HFFc6 (cell line): ENCODE measurements at regions not wholly inside any gene's neighbourhood (a gene's known extent, or its start where the extent isn't known, plus 50 kb on each side); places are given as distances from the start of the nearest gene placed in this dataset.
"Not testable (repeated sequence)": the region's sequence is repeated elsewhere in the genome, so short reads cannot be mapped to it uniquely, and the experiment has no call there.

Experiments used
- DNase-seq: peaks from one replicate; pipeline ENCODE4 v3.0.0-alpha.2; 2018
- H3K27ac Mint-ChIP-seq: 2 replicates; pipeline ENCODE4 v1.8.0; 2020; ENCODE audit warnings: mild to moderate bottlenecking, mixed read lengths
- H3K27me3 Mint-ChIP-seq: 2 replicates; pipeline ENCODE4 v1.8.0; 2021; ENCODE audit warnings: mild to moderate bottlenecking, moderate library complexity, mixed read lengths; ENCODE audit not compliant: insufficient read depth
- H3K36me3 Mint-ChIP-seq: 2 replicates; pipeline ENCODE4 v1.8.0; 2021; ENCODE audit warnings: low read depth, mixed read lengths
- H3K4me1 Mint-ChIP-seq: 2 replicates; pipeline ENCODE4 v1.8.0; 2020; ENCODE audit warnings: low read depth, mixed read lengths
- H3K4me3 Mint-ChIP-seq: 2 replicates; pipeline ENCODE4 v1.8.0; 2020; ENCODE audit warnings: mild to moderate bottlenecking, moderate library complexity, mixed read lengths
- H3K9me3 Mint-ChIP-seq: 2 replicates; pipeline ENCODE4 v1.8.0; 2020; ENCODE audit warnings: mild to moderate bottlenecking, mixed read lengths
- TF ChIP-seq, protein P1 (sequence below): fragments of 200-600 bp; sonication (generic); IDR thresholded peaks from 2 replicates; pipeline ENCODE4 v1.5.0; 2021; ENCODE audit warnings: antibody characterized with exemption, mild to moderate bottlenecking

DNA sequence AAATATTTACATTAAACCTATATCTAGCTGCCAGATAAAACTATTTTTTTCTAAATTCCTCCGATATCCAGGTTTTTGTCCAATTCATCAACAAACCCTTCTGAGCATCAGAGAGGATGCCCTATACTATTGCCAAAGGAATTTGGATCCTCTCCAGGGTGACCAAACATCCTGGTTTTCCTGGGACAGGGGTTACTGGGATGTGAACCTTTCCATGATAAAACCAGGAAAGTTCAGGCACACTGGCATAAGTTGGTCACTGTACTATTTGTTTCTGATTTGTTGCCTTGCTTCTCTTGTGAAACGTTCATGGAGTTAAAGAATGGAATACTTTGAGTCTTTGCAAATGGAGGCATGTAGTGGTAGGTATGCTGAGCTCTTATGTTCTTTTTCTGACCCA, 63.5 kb downstream of the TLNRD1 start:
- Mint-ChIP-seq H3K36me3 (no peaks in the 10 kb centered on the region), H3K4me1 (peaks cover 12% of the 10 kb centered on the region), H3K27ac (no peak overlapping the region), H3K27me3 (no peaks in the 10 kb centered on the region), H3K9me3 (no peaks in the 10 kb centered on the region), H3K4me3 (no peak overlapping the region)
- DNase-seq = no peak
- TF ChIP-seq, protein P1, sequence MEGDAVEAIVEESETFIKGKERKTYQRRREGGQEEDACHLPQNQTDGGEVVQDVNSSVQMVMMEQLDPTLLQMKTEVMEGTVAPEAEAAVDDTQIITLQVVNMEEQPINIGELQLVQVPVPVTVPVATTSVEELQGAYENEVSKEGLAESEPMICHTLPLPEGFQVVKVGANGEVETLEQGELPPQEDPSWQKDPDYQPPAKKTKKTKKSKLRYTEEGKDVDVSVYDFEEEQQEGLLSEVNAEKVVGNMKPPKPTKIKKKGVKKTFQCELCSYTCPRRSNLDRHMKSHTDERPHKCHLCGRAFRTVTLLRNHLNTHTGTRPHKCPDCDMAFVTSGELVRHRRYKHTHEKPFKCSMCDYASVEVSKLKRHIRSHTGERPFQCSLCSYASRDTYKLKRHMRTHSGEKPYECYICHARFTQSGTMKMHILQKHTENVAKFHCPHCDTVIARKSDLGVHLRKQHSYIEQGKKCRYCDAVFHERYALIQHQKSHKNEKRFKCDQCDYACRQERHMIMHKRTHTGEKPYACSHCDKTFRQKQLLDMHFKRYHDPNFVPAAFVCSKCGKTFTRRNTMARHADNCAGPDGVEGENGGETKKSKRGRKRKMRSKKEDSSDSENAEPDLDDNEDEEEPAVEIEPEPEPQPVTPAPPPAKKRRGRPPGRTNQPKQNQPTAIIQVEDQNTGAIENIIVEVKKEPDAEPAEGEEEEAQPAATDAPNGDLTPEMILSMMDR = no peak

GRCh38 chr15:81067567-81067966, 66.5 kb upstream of the CFAP161 start:
- not testable (repeated sequence) for H3K27ac Mint-ChIP-seq, H3K9me3 Mint-ChIP-seq

DNA sequence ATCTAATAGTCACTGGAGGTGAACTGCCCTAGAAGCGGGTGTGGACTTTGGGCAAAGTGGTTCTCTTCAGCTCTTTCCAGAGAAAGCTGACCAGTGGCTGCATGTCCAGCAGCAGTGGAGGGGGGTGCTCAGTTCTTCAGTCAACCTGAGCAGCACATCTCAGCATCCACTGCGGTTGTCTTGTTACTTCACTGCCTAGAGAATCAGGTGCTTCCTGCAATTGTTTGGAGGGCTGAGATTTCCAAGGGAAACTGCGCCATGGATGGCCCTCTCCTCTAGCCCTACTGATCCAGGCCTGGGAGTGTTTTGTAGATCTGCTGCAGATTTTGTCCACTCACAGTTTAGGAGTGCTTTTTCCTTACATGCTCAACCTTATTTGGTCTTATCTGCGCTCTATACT, 65.6 kb upstream of the CFAP161 start:
- Mint-ChIP-seq H3K27me3 (no peaks in the 10 kb centered on the region; the same call in 1 of the 2 replicates), H3K9me3 (no peaks in the 10 kb centered on the region), H3K4me3 (no peak overlapping the region), H3K36me3 (no peaks in the 10 kb centered on the region), H3K27ac (no peak overlapping the region), H3K4me1 (peaks cover 17% of the 10 kb centered on the region)
- no peak for DNase-seq
- TF ChIP-seq, protein P1 = no peak

More at GRCh38 chr15:81067567-81067966, 66.5 kb upstream of the CFAP161 start:
- DNase-seq, H3K36me3 Mint-ChIP-seq, H3K27me3 Mint-ChIP-seq, H3K4me3 Mint-ChIP-seq: not testable (repeated sequence)
- H3K4me1 Mint-ChIP-seq = peaks cover 17% of the 10 kb centered on the region

DNA sequence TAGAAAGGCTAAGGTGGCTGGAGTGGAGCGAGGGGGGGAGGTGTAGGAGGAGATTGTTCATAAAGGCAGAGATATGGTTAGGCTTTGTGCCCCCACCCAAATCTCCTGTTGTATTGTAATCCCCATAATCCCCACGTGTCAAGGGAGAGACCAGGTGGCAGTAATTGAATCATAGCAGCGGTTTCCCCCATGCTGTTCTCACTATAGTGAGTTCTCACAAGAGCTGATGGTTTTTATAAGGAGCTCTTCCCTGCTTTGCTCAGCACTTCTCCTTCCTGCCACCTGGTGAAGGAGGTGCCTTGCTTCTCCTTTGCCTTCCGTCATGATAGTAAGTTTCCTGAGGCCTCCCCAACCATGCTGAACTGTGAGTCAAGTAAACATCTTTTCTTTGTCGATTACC, 64.7 kb upstream of the CFAP161 start:
- Mint-ChIP-seq H3K27me3 (peaks cover under 1% of the 10 kb centered on the region), H3K27ac (no peak overlapping the region)
- TF ChIP-seq, protein P1 = no peak

GRCh38 chr15:81069909-81070308, 64.2 kb upstream of the CFAP161 start:
- no peaks in the 10 kb centered on the region for H3K9me3 Mint-ChIP-seq
- no peaks in the 10 kb centered on the region for H3K36me3 Mint-ChIP-seq
- TF ChIP-seq, protein P1 = no peak; the same call in 1 of the 2 replicates
- H3K27ac Mint-ChIP-seq = no peak overlapping the region
- H3K27me3 Mint-ChIP-seq = peaks cover 1% of the 10 kb centered on the region
- H3K4me1 Mint-ChIP-seq = peaks cover 22% of the 10 kb centered on the region
- H3K4me3 Mint-ChIP-seq = no peak overlapping the region
- DNase-seq = no peak

More for the DNA sequence above, 64.7 kb upstream of the CFAP161 start:
- H3K4me3 Mint-ChIP-seq = no peak overlapping the region
- H3K4me1 Mint-ChIP-seq = peaks cover 22% of the 10 kb centered on the region
- no peaks in the 10 kb centered on the region for H3K36me3 Mint-ChIP-seq
- no peak for DNase-seq
- H3K9me3 Mint-ChIP-seq = no peaks in the 10 kb centered on the region

- DNase-seq = peak; percentile 45
- TF ChIP-seq, protein P1 = no peak
- no peaks in the 10 kb centered on the region for H3K36me3 Mint-ChIP-seq
- peak overlapping the region; percentile 46 for H3K27ac Mint-ChIP-seq
- H3K27me3 Mint-ChIP-seq = peaks cover 1% of the 10 kb centered on the region
- H3K9me3 Mint-ChIP-seq = no peaks in the 10 kb centered on the region
- H3K4me1 Mint-ChIP-seq = peaks cover 22% of the 10 kb centered on the region
- peak overlapping the region; percentile 20; the same call in 1 of the 2 replicates for H3K4me3 Mint-ChIP-seq
These were observed 63.0 kb upstream of the CFAP161 start for GRCh38 chr15:81071120-81071519.
